ENCODE measurements at regions not wholly inside any gene's neighbourhood (a gene's known extent, or its start where the extent isn't known, plus 50 kb on each side); places are given as distances from the start of the nearest gene placed in this dataset.

DNA sequence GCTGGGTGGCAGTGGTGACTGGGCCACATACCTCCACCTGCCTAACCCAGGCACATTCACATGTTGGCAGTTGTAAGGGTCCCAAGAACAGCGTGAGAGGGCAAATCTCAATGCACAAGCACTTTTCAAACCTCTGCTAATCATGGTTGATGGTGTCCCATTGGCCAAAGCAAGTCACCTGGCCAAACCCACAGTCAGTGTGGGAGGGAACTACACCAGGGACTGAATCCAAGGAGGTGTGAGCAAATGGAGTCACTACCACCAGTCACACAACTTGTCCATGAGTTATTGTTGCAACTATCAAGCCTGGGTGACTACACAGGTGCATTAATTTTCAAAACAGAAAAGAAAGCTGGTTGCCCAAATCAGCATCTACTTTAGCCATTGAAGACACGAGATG is 260.1 kb downstream of the BCOR start:
- Histone ChIP-seq H3K27ac (no peak overlapping the region), H3K9me3 (no peaks in the 10 kb centered on the region), H3K27me3 (no peaks in the 10 kb centered on the region), H3K36me3 (no peaks in the 10 kb centered on the region), H3K4me1 (no peaks in the 10 kb centered on the region), H3K4me3 (replicated peaks in 1 of 3) (no peak overlapping the region)
- intact Hi-C loops (cut with DNase I): no loop called here
- TF ChIP-seq POLR2A (IDR thresholded peaks at IDR 0.05): no peak
- TF ChIP-seq, protein P1, sequence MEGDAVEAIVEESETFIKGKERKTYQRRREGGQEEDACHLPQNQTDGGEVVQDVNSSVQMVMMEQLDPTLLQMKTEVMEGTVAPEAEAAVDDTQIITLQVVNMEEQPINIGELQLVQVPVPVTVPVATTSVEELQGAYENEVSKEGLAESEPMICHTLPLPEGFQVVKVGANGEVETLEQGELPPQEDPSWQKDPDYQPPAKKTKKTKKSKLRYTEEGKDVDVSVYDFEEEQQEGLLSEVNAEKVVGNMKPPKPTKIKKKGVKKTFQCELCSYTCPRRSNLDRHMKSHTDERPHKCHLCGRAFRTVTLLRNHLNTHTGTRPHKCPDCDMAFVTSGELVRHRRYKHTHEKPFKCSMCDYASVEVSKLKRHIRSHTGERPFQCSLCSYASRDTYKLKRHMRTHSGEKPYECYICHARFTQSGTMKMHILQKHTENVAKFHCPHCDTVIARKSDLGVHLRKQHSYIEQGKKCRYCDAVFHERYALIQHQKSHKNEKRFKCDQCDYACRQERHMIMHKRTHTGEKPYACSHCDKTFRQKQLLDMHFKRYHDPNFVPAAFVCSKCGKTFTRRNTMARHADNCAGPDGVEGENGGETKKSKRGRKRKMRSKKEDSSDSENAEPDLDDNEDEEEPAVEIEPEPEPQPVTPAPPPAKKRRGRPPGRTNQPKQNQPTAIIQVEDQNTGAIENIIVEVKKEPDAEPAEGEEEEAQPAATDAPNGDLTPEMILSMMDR (IDR thresholded peaks at IDR 0.05): no peak
- no peak for DNase-seq
- WGBS, 2 donors: 91 to 100% methylated on average over 1 of the region's 2 CpGs

DNA sequence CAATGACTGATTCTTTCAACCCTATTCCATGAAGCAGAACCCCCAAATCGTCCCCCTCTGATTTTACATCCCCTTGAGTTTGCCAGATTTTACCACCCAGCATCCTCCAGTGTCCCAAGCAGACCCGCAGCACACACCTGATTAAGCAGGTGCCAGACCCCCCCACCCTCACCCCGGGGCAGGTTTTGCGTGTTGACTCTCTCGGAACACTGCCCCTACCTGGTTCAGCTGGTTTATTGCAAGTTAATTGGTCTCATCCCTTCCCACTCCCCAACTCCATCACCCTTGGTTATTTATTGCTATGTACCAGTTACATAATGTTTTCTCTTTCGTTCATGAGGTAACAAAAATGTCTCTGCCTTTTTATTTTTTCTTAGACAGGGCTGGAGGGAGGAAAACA is 258.4 kb downstream of the BCOR start:
- Histone ChIP-seq H3K27ac (no peak overlapping the region), H3K4me3 (replicated peaks in 1 of 3) (no peak overlapping the region), H3K27me3 (no peaks in the 10 kb centered on the region), H3K36me3 (no peaks in the 10 kb centered on the region), H3K4me1 (no peaks in the 10 kb centered on the region), H3K9me3 (no peaks in the 10 kb centered on the region)
- TF ChIP-seq, protein P1 (IDR thresholded peaks at IDR 0.05): no peak
- no peak for TF ChIP-seq POLR2A (IDR thresholded peaks at IDR 0.05)
- WGBS, 2 donors: 63 to 72% methylated on average over 6 of the region's 6 CpGs
- intact Hi-C loops (cut with DNase I): no loop called here
- no peak for DNase-seq

DNA sequence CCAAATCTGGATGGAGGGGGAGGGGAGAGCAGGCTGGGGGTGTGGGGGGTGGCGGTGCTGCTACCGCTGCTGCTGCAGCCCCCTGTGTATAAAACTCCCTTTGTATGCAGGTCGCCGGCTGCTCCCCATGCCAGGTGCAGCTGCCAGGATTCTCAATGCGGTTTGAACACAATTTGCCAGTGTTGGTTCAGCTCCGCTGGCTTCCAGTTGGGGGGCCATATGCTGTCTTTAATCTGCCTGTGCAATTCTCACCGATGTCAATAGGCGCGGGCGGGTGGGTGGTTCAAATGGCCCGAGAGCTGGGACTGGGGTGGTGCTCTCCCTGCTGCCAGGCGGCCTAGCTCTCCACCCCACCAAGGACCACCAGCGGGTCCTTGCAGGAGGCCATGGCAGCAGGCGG is 257.6 kb downstream of the BCOR start:
- WGBS, 2 donors: 100% methylated on average over 1 of the region's 14 CpGs; no CpG with 5 or more reads in 1 of the 2 donors
- intact Hi-C loops (cut with DNase I): no loop called here
- TF ChIP-seq, protein P1 (IDR thresholded peaks at IDR 0.05): no peak
- TF ChIP-seq POLR2A (IDR thresholded peaks at IDR 0.05): no peak
- Histone ChIP-seq H3K27ac (no peak overlapping the region), H3K27me3 (no peaks in the 10 kb centered on the region), H3K4me3 (replicated peaks in 1 of 3) (no peak overlapping the region), H3K36me3 (no peaks in the 10 kb centered on the region), H3K4me1 (no peaks in the 10 kb centered on the region), H3K9me3 (no peaks in the 10 kb centered on the region)
- DNase-seq: no peak

DNA sequence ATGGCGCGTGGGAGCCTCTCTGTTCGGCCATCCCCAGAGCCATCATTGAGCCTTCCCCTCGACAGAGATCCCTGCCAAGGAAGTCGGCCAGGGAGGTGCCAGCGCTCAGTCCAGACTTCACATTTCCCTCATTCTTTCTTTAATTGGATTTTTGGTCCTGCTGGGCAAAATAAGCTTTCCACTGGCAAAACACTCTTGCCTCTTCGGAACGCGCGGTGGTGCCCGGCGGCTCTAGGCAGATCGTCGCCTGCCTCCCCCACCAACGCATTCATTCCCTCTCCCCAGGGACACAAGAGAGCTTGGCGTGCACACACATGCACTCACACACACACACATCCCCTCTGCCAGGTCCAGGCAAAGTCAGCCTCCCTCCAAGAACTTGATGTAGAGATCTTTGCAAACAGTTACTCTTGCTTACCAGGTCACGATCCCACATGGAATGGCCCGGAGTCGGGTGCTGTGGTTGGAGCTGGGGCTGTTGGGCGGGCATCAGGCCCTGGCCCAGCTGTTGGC is 257.1 kb downstream of the BCOR start:
- WGBS, 2 donors: 85 to 94% methylated on average over 13 to 15 of the region's 20 CpGs
- no peak overlapping the region for H3K27ac ChIP-seq
- intact Hi-C loops (cut with DNase I): no loop called here
- no peaks in the 10 kb centered on the region for H3K36me3 ChIP-seq
- TF ChIP-seq POLR2A (IDR thresholded peaks at IDR 0.05): no peak
- TF ChIP-seq, protein P1 (IDR thresholded peaks at IDR 0.05): no peak
- H3K27me3 ChIP-seq: no peaks in the 10 kb centered on the region
- no peak overlapping the region for H3K4me3 ChIP-seq (replicated peaks in 1 of 3)
- no peaks in the 10 kb centered on the region for H3K9me3 ChIP-seq
- no peak for DNase-seq
- no peaks in the 10 kb centered on the region for H3K4me1 ChIP-seq

DNA sequence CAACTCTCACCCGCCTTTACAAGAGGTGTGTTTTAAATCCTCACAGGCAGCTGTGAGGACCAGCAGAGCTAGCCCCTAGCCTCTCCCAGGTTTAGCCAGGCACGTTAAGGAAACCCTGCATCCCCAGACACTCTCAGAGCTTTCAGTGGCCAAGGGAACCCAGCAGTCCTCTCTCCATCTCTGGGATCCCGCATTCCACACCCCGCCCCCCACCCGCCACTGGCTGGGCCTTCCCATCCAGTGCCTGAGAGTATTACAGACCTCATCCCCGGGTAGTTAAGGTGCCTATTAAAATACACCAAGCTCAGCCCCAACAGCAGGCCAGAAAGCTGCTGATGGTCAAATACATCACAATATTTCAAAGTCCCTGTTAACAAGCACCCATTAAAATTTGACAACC is 256.2 kb downstream of the BCOR start:
- H3K27me3 ChIP-seq: no peaks in the 10 kb centered on the region
- TF ChIP-seq POLR2A (IDR thresholded peaks at IDR 0.05): no peak
- TF ChIP-seq, protein P1 (IDR thresholded peaks at IDR 0.05): no peak
- intact Hi-C loops (cut with DNase I): no loop called here

More for the DNA sequence above, 256.2 kb downstream of the BCOR start:
- WGBS, 2 donors: 71 to 87% methylated on average over 2 to 5 of the region's 6 CpGs
- H3K9me3 ChIP-seq: no peaks in the 10 kb centered on the region
- no peaks in the 10 kb centered on the region for H3K36me3 ChIP-seq
- no peak overlapping the region for H3K4me3 ChIP-seq (replicated peaks in 1 of 3)
- no peak overlapping the region for H3K27ac ChIP-seq
- DNase-seq: no peak
- no peaks in the 10 kb centered on the region for H3K4me1 ChIP-seq

All from thyroid gland (tissue), 4 donors.